Retinal pigment epithelial cell (primary cell): ENCODE measurements at regions not wholly inside any gene's neighbourhood (a gene's known extent, or its start where the extent isn't known, plus 50 kb on each side); places are given as distances from the start of the nearest gene placed in this dataset.
A peak's percentile ranks its signal among the peaks of the same experiment; 100 is the strongest.

Source experiments
- DNase-seq: peaks from one replicate; pipeline ENCODE4 v3.0.0-alpha.2; 2010; ENCODE audit warnings: low read depth
- H3K4me3 ChIP-seq: 2 replicates; pipeline ENCODE4 v1.5.1; 2011; ENCODE audit warnings: mild to moderate bottlenecking, low read length, control low read depth, moderate library complexity
- CTCF ChIP-seq: conservative IDR thresholded peaks from 2 replicates; pipeline ENCODE4 v1.5.1; 2011; ENCODE audit warnings: low read depth, low read length, control low read depth, inconsistent platforms

GRCh38 chr4:128355305-128355704 lies 67.7 kb upstream of the PGRMC2 start:
- no peak overlapping the region for H3K4me3 ChIP-seq
- no peak for TF ChIP-seq CTCF
- DNase-seq, result no peak

- TF ChIP-seq CTCF, result no peak
- no peak overlapping the region for H3K4me3 ChIP-seq
- DNase-seq, result peak; percentile 94
Measured at GRCh38 chr4:128354205-128354821, 66.7 kb upstream of the PGRMC2 start.

GRCh38 chr4:128353791-128354190 lies 66.2 kb upstream of the PGRMC2 start:
- H3K4me3 ChIP-seq, result no peak overlapping the region

GRCh38 chr4:128351502-128351901 lies 63.9 kb upstream of the PGRMC2 start:
- TF ChIP-seq CTCF, result no peak
- H3K4me3 ChIP-seq, result no peak overlapping the region
- DNase-seq, result no peak

More at GRCh38 chr4:128353791-128354190, 66.2 kb upstream of the PGRMC2 start:
- TF ChIP-seq CTCF, result no peak
- DNase-seq, result peak; percentile 92

- TF ChIP-seq CTCF, result no peak
Measured at GRCh38 chr4:128350449-128351045, 62.9 kb upstream of the PGRMC2 start.

GRCh38 chr4:128349921-128350320 lies 62.3 kb upstream of the PGRMC2 start:
- no peak overlapping the region for H3K4me3 ChIP-seq
- TF ChIP-seq CTCF, result no peak
- no peak for DNase-seq

More at GRCh38 chr4:128350449-128351045, 62.9 kb upstream of the PGRMC2 start:
- H3K4me3 ChIP-seq, result no peak overlapping the region
- no peak for DNase-seq
